Stimulated activated CD8-positive, alpha-beta memory T cell treated with anti-CD3 and anti-CD28 coated beads, Interleukin-2, amount 100 ng/mL, for 1 hour (primary cell): ENCODE measurements at regions not wholly inside any gene's neighbourhood (a gene's known extent, or its start where the extent isn't known, plus 50 kb on each side); places are given as distances from the start of the nearest gene placed in this dataset.

Source experiments
- DNase-seq, 2 donors: peaks; one replicate each; pipeline ENCODE4 v3.0.0-alpha.2; 2020; ENCODE audit warnings: low read depth in 2 of 2

DNA sequence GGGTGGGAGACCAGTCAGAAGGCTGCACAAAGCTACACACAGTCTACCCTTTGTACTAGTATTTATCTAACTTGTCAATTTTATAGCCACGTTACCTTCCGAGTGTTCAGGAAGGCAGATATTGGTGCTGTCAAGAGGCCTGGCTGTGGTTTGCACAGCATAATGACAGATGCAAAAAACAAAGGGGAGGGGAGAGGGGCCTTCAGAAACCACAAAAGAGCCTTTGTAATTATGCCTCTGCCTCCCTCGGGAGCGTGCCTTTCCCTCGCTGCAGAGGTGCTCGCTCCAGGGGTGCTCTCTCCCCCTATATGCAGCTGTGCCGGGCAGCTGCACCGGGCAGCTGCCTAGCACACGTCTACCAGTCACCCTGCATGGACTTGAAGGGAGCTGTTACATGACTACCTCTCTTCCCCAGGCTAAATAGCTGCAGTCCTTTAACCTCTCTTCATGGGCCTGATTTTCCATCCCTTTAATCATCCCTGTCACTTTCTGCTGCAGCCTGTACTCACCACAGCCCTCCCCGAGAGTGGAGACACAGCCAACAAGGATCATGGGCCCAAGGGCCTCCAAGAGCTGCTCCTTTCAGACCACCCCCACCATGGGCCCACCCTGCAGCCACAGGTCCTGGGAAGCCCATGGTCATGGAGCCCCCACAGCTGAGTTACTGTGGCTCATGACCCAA is 168.4 kb upstream of the PKDCC start:
- DNase-seq, result no peak

DNA sequence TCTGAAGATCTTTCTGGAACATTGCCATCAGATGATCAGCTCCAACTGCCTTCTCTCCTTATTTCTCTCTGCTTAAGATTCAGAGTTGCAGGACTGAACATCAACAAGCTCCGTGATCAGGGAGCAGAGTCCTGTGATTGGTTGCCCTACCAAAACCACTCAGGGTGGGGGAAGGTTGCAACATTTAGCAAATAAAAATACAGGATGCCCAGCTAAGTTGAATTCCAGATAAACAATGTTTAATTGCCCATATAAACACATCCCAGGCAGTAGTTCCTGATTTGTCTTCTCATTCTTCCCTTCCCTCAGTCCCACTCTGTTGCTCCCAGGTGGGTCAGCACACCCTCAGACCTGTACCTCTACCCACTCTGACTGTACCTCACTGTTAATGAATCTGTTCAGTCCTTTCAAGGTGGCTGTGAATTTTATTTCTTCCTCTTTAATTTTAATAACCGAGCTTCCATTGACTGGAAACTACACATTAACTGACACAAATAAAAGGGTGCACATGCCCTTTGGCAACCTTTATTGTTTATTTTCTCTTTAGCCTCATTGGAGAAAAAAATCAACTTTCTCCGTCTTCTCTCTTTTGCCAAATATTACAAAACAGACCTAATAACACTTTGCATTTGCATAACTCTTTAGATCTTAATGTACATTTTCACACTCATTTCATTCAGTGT is 167.1 kb upstream of the PKDCC start:
- no peak for DNase-seq

DNA sequence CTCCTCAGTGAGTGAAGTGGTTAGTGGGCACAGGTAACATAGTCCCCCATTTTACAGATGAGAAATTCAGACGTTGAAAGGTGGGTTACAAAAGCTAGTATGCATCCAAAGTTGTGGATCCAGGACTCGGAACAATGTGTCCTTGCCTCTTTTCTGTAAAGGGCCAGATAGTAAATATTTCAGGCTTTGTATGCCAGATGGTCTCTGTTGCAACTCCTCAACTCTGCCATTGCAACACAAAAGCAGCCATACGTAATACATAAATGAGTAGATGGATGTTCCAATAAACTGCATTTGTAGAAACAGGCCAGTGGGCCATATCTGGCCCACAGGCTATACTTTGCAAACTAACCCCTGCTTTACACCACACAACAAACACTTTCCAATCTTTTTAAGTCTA is 166.6 kb upstream of the PKDCC start:
- DNase-seq, result no peak

DNA sequence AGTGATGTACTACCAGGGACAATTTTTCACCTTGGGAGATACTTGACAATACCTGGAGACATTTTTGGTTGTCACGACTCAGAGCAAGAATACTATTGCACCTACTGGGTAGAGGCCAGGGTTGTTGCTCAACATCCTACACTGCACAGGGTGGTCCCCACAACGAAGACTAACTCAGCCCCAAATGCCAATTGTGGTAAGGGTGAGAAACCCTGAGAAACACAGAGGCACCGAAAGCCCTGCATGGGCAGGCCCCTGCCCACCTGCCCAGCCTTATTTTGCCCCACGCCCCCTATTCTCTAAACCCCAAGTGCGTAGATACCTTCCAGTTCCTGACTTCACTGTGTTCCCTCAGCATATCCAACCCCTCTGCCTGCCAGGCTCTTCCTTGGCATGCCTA is 163.1 kb upstream of the PKDCC start:
- DNase-seq, result no peak

DNA sequence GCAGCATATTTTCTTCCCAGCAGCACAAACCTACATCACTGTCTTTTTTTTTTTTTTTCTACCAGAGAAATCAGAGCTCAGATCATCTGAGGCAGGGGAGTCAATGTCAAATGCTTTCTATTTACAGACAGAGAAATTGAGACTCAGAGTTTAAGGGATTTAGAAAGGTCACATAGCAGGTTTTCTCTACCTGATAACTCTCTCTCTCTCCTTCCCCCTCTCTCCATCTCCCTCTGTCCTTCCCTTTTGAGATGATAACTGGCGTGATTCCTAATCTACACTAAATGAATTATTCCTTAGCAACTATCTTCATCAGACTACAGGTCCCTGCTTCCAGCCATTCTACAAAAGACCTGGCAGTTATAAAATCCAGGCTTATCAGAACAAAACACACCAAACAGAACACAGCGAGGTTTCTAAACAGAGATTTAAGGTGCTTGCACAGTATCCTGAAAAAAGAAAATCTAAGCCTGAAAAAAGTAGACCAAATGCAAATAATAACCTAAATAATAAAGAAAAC is 161.6 kb upstream of the PKDCC start:
- DNase-seq, result no peak

DNA sequence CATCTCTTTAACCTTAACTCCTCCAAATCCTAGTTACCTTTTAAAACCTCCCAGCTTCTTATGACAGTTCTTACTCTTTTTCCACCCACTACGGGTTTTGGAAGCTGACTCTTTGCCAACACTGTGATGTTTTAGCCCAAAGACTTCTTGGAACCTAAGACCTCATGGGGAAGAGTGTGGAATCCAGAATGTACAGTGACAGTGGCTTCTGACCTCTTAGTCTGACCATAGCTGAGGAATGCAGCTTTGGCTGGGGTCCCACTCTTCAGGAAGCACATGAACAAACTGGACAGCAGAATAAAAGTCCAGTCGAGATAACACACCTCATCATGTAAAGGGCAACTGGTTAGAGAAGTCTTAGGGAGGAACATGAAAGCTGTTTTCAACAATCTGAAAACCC is 161.1 kb upstream of the PKDCC start:
- no peak for DNase-seq

DNA sequence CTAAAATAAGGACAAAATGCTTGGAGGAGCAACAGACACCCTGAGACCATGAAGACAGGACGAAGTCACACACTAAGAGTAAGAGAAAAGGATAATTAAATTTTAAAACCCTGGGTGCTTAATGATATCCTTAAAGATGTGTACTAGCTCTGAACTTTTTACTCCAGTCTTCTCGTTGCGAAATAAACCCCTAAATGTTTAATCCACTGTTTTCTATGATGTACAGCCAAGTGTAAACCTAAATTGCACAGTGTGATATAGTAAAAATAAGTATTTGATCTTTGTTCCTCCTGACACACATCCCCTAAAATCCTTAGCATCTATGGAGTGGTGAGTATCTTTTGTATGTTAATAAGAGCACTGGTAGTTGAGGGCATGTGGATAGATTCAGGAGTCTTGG is 157.5 kb upstream of the PKDCC start:
- DNase-seq, result no peak

DNA sequence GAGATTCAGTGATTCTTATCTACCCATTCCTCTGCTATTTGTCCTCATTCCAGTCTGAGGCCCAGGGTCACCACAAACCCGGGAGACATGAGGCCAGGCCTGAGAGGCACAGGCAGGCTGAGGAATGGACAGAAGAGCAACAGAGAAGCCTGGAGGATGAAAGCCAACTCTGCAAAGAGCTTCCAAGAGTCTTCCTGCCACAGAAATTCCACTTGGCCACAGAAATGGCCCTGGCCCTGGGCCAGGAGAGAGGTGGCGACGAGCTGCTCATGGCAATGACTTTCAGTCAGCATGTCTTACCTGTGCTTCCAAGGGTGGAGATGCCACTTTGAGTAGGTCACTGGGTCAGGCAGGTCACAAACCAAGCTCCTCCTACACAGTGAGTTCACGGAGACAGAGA is 155.3 kb upstream of the PKDCC start:
- no peak for DNase-seq

DNA sequence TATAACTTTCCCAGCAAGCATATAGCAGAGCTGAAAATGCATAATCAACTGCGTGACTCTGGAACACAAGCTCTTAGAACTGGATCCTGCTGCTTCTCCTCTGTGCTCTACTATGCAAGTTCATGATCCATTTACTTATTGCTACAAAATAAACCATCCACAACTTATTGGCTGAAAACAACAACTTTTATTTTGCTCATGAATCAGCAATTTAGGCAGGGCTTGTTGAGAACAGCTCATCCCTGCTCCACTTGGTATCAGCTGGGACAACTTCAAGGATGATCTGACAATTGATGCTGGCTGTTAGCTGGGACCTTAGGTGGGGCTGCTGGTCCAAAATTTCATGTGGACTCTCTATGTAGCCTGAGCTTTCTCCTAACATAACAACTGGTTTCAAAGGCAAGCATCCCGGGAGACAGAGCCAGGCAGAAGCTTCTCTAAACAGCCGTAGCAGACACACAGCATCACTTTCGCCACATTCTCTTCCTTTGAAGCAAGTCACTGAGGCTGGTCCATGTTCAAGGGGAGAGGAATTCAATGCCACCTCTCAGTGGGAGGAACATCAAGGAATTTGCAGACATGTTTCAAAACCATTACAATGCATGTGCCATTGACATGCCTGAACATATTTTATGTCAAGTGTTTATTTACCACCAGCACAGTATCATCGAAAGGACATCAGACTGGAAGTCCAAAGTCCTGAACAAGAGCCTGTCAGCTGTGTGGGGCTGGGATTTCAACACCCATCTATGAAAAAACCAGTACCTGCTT is 153.1 kb upstream of the PKDCC start:
- DNase-seq, result no peak

DNA sequence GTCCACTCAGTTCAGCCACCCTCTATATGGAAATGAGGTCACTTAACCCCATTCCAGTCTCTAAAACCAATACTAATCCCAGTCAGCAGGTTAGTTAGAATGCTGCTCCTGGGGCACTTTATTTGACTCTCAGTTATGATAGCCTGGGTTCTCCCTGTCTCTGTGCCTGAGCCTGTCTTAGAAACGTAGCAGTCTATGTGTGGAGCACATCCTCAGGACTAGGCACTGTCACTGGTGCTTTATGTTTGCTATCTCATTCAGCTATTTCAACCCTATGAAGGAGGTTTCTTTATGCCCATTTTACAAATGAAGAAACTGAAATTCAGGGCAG is 152.5 kb upstream of the PKDCC start:
- no peak for DNase-seq

DNA sequence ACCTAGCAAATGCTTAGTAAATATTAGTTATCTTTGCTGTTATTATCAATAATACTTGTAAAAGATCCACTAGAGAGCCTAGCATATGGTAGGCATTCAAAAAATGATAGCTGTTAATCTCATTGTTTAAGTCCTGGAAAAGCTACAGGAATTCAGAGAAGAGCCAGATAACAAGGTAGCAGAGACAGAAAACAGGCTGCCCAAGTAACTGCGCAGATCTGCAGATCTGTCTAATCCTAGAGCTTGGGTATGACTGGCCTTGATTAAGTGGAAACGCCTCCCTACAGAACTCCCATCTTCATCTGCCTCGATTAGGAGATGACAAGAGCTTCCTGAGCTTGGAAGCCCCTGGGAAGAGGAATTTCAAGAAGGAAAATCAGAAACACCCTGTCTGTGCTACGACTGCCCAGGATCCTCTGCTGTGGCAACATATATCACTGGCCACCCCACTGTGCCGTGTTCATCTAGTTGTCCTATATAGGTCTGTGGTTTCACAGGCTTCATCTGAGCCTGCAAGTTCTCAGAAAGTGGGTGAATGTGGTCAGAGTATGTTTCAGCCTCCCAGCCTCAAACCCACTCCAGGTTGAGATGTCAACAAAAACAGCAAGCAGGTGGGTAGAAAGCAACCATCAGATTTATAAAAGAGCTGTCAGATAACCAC is 151.5 kb upstream of the PKDCC start:
- no peak for DNase-seq

DNA sequence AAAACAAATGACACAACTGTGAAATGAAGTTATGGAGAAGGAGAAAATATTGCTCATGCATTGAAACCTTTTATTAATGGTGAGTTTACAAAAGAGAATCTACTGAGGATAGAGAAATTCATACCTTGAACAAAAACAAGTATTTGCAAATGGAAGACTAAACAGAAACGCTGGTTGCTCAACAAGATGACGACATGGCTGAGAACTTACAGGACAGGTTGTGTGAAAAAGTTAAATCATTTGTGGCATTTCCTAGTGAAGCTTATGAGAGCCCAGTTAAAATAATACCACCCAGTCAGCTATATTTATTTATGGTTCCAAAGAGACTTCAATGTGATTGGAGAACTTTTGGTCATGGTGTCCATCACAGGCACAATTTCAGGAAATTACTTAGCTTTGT is 148.6 kb upstream of the PKDCC start:
- no peak for DNase-seq

DNA sequence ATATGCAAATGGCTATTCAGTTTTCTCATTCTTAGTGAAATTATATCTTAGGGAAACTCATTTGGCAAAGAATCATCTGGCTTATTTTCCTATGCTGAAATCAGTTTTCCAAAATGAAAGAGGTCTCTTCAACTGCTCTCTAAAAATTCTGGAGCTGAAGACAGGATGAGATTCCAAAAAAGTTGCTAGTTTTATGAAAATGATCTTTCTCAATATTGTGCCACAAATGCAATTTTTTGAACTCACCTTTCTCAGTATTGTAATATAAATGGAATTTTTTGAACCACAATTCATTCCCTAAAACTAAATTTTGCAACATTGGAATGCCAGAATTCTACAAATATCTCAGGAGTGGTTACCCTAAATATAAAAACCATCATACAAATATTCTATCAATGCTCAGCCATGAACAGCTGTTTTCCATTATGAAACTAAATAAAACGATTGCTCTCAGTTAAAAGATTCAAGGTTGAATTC is 147.7 kb upstream of the PKDCC start:
- no peak for DNase-seq

DNA sequence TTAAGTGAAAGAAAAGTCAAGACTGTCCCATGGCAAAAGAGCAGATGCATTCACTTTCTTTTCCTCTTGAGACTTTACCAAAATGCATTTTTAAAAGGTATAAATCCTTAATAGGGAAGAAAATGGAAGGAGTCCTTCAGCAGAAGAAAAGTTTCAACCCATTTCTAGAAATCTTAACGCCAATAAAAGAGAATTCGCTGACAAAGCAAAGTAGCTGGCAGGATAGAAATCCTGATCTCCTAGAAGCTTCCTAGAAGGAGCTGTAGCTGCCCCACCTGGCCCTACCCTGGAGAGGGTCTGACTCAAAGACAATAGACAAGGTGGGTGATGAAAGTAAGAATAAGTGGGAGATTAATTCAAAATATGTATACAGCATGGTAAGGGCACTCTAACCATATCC is 144.9 kb upstream of the PKDCC start:
- DNase-seq, result no peak

DNA sequence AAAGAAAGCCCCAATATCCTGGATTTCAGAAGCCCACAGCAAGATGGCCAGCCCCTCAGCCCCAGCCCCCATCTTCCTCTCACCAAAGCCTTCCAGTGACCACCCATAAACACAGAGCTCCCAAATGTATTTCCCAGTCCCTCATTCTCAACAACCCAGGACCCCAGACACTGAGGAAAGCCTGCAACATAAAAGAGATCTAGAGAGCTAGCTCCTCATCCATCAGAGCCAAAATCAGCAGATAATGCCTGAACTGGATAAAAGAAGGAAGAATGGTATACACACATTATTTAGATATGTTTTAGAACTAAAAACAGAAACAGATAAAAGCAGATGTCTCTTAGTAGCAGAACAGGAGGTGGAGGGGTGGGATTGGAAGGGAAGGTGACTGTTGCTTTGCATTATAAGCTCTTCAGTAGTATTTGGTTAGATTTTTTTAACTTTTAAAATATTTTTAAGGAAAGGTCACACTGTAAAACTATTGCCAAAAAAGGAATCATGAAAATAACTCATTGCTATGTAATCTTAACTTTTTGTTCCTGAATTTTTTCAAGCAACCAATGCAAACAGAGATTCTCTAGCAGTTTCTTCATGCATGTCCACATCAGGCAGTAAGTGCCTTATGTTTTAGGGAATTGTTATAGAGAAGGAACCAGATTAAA is 144.2 kb upstream of the PKDCC start:
- no peak for DNase-seq

DNA sequence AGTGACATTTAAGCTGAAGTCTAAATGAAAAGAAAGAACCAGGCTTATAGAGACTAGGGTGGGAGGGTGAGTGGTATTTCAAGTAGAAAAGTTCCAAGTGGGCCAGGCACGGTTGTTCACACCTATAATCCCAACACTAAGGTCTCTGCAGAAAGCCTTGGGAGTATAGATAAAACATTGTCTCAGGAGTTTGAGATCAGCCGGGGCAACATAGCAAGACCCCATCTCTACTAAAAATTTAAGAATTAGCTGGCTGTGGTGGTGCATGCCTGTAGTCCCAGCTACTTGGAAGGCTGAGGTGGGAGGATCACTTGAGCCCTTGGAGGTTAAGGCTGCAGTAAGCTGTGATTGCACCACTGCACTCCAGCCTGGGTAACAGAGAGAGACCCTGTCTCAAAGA is 143.4 kb upstream of the PKDCC start:
- DNase-seq, result no peak

DNA sequence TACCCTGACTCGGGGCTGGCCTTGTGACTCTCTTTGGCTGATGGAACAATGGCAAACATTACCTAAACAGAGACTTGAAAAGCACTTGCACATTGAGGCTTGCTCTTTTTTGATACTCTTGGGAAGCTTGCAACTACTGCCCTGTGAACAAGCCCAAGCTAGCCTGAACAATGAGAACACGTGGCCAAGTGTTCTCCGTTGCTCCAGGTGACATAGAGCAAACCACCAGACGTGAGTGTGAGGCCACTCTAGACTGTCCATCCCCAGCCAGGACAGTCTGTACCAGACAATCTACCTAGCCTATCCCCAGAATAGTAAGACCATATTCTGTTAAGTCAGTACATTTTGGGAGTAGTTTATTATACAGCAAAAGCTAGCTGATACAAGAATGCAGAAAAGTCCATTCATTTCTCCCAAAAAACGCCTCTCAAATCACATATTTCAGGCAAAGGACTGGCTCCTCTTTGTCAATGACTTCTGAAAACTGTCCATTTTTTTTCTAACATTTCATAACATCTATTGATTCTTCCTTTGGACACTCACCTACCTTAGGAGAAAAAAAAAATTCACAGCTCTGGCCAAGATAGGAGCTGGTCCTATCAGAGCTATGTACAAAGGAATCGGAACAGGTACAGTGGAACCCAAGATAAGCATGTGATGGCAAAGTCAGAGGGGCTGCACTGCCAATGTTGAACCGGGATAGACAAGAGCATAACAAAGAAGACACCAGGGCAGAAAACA is 142.1 kb upstream of the PKDCC start:
- DNase-seq, result no peak

DNA sequence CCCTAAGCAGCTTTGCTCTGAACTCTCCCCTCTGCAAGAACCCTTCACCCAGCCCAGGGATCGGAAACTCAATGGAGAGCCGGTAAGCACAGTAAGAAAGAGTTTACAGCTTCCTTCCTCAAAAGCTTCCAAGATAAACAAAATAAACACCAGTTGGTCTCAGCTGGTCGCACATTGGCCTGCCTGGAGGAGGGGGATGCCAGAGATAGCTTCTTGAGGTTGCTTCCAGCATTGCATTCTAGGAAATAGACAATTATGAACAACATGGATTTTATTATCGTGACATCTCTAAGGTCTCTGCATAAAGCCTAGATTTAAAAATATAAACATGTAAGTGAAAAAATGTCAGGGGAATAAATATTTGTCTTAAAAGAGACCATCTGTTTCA is 141.5 kb upstream of the PKDCC start:
- DNase-seq, result no peak

DNA sequence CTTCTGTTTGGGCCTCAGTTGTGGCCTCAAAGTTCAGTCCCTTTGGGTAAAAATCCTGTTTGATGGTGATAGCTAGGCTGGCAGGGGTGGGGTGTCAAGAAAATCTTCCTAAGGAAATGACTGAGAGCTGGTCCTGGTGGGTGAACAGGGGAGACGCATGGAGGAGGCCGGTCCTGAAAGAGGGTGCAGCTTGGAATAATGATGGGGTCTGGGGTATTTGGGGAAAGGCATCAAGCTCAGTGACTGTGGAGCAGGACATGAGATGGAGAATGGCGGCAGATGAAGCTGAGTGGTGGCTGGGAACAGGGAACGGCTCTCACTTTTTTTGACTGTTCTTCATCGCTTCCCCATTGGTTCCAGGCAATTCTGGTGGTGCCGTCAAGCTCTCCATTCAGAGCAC is 140.7 kb upstream of the PKDCC start:
- no peak for DNase-seq

DNA sequence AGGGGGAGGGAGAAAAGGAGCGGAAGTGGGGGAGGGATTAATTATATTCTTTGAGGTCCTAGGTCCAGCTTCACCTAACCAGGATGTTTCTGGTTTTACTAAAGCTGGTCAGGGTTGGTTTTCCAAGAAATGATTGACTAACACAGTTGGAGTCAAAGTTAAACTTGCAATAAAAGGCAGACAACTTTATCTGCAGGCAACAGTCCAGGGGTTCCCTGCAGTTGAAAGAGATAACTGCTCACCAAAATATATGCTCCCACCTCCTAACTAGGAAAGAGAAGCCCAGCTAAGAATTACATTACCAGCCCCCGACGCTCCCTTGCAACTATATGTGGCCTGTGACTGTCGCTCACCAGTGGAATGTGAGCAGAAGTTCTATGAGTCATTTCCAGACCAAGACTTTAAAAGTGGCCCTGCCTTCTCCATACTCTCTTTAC is 140.0 kb upstream of the PKDCC start:
- DNase-seq, result no peak

DNA sequence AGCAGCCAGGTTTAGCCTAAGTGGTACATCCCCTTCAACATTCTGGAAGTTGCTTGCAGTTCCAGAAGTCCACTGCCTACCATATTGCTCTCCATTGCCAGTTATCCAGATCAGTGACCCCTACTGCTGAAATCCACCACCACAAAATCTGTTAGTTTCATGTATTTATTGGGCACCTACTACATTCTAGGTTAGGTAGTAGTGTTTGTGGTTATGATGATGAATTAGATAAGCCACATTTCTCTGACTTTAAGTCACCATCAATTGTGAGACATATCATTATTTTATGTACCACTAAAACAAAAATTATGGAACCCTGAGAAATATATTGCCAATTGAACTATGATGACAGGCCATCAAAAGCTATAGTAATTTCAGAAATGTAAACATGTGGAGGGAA is 139.5 kb upstream of the PKDCC start:
- DNase-seq, result no peak
